ENCODE measurements at regions not wholly inside any gene's neighbourhood (a gene's known extent, or its start where the extent isn't known, plus 50 kb on each side); places are given as distances from the start of the nearest gene placed in this dataset.

GRCh38 chr2:70024284-70024683, 62.9 kb upstream of the ASPRV1 start:
- no peak for TF ChIP-seq POLR2A (IDR thresholded peaks at IDR 0.05)
- no peak for TF ChIP-seq CTCF (IDR thresholded peaks at IDR 0.05)
